ENCODE measurements at regions not wholly inside any gene's neighbourhood (a gene's known extent, or its start where the extent isn't known, plus 50 kb on each side); places are given as distances from the start of the nearest gene placed in this dataset.

GRCh38 chr2:234304950-234305349, 191.9 kb downstream of the ARL4C start:
- DNase-seq, result no peak

GRCh38 chr2:234302664-234302991, 194.3 kb downstream of the ARL4C start:
- no peak for DNase-seq

DNA sequence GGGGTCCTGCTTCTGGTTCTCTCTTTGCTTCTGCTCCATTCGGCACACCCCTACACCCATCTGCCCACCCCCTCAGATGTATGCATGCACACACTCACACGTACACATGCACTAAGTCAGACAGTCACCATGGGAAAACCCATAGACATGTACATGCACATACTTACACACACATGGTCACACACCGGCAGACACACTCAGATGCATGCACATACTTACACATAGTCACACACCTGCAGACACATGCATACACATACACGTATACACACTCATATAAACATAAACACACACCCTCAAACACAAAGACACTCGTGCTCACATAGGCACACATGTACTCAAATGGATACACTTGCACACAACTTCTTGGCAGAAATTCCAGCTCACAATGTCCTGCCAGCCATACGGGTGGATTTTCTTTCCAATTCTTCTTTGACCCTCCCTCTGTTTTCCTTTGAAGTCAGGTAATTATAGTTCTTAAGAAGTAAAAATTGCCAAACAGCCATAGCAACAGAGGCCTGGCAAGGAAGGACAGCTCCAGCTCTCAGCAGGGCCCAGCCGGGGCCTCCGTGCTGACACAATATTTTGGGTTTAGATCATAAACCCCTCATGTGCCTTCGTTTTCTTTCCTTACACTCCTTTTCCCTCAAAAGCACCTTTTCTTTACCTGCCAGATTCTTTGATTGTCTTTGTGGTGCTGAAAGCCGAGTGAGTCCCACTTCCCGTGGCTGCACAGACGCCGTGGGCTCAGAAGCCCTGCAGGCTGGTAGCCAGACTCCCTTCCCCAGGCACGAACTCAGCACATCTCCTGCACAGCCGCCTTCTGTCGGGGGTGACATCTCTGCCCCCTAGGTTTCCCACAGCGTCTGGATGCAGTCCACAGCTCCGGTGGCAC, 195.7 kb downstream of the ARL4C start:
- no peak for DNase-seq

- DNase-seq, result no peak
Observed at GRCh38 chr2:234300391-234300925, 196.4 kb downstream of the ARL4C start.

GRCh38 chr2:234298918-234299317, 198.0 kb downstream of the ARL4C start:
- DNase-seq, result no peak

- DNase-seq, result no peak
Observed at GRCh38 chr2:234296991-234297390, 199.9 kb downstream of the ARL4C start.

GRCh38 chr2:234293973-234294372, 202.9 kb downstream of the ARL4C start:
- DNase-seq, result no peak

- DNase-seq, result no peak
Observed at GRCh38 chr2:234292962-234293243, 204.0 kb downstream of the ARL4C start.

DNA sequence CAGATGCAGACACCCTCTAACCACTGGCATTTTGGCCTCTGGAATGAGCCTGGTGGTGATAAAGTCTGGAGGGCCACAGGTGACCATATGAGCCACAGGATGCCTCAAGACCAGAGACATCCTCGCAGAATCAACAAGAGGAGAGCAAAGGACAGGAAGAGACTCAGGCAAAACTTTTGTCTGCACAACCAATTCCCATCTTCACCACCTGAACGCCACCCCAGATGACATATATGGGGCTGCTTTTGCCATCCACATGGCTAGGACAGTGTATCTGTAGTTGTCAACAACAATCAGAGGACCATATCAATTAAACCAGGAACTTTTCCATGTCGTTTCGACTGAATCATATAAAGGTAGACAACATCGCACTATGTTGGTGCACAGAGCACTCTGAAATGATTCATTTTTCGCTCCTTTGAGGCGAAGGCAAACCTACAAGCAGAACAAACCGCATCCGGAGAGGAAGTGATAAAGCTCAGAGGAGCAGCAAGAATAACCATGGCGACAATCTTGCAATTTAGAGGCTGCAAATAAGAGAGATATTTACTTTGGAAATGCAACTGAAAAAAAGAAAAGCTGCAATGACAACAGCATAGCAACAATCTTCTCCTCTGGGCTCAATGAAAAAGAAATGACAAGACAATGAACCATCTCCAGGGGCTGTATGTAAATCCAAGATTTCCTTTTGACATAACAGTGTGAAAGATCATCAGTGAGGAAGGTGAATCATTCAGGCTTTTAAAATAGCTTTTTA, 204.5 kb downstream of the ARL4C start:
- DNase-seq, result peak; percentile 83

DNA sequence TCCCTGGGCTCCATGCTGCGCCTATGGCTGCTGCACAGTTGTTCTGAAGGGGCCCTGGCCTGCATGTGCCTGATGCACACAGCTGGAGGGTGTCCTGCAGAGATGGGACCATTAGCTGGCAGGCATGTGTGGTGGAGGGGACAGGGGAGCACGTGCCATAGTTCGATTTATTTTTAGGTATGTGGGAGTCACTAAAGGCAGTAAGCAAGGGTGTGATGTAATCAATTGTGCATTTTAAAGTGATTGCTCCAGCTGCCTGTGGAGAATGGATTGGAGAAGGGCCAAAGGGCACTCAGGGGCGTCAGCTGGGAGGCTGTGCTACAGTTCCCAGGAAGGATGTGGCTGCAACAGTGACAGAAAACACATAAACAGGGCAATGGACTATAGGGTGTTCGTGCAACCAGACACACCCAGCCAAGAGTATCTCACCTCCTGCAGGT, 205.1 kb downstream of the ARL4C start:
- DNase-seq, result peak; percentile 67

- peak; percentile 94 for DNase-seq
Observed at GRCh38 chr2:234290671-234291070, 206.2 kb downstream of the ARL4C start.

GRCh38 chr2:234289834-234290590, 206.9 kb downstream of the ARL4C start:
- peak; percentile 55 for DNase-seq

DNA sequence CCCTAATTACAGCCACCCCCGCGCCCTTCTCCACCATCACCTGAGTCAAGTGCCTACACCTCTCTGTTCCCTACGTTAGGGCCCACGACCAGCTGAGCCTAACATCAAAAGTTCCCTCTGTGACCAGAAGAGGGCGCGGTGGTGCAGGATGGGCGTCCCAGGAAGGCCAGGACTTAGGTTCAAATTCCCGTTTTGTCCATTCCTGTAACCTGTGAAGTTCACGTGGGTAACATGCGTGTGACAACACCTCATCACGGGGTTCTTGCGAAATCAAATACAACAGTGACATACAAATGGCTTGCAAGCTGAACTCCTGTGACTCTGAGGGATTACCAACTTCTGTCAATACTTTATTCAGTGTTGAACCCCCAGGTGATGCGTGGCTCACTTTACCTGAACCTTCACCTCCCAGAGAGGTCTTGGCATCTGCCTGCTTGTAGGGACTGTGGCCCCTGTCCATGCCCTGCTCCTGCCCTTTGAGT, 207.9 kb downstream of the ARL4C start:
- DNase-seq, result peak; percentile 77

- DNase-seq, result no peak
Observed at GRCh38 chr2:234287650-234288049, 209.2 kb downstream of the ARL4C start.

GRCh38 chr2:234286956-234287355, 209.9 kb downstream of the ARL4C start:
- no peak for DNase-seq

DNA sequence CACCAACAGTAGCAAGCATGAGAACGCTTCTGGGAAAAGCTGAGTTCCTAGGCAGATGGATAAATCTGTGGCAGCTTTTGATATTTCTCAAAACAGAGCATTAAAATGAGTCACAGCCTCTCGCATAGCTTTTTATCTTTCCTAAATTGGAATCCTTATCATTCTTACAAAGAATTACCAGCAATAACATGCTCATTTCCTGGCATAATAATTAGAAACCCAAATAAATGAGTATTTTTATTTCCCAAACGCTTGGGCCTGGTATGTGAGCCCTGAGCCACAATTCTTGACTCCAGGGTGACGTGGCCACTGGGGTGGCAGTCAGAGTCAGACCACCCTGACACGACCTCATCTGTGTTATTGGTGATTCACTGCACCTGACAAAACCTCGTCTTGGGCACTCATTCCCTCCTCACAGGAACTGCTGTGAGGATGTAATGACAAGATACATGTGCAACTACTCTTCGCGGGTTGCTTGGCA, 210.7 kb downstream of the ARL4C start:
- DNase-seq, result no peak

DNA sequence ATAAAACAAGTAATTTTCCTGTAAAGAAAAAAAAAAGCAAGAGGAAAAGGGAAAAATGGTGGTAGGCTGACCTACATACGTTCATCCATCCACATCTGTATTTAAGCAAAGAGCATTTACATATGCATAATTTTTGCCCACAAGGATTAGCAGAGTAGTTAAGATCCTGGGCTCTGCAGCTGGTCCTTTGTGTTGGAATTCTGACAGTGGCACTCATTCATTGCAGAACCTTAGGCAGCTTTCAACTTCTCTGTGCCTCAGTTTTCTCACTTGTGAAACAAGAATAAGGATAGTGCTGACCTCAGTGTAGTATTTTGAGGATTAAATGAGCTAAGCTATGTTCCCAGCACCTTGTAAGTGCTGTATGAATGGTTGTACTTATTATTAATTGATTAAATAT, 211.3 kb downstream of the ARL4C start:
- no peak for DNase-seq

- DNase-seq, result no peak
Observed at GRCh38 chr2:234279637-234280036, 217.2 kb downstream of the ARL4C start.

GRCh38 chr2:234278556-234279255, 218.2 kb downstream of the ARL4C start:
- no peak for DNase-seq

GRCh38 chr2:234275515-234275914, 221.4 kb downstream of the ARL4C start:
- no peak for DNase-seq

DNA sequence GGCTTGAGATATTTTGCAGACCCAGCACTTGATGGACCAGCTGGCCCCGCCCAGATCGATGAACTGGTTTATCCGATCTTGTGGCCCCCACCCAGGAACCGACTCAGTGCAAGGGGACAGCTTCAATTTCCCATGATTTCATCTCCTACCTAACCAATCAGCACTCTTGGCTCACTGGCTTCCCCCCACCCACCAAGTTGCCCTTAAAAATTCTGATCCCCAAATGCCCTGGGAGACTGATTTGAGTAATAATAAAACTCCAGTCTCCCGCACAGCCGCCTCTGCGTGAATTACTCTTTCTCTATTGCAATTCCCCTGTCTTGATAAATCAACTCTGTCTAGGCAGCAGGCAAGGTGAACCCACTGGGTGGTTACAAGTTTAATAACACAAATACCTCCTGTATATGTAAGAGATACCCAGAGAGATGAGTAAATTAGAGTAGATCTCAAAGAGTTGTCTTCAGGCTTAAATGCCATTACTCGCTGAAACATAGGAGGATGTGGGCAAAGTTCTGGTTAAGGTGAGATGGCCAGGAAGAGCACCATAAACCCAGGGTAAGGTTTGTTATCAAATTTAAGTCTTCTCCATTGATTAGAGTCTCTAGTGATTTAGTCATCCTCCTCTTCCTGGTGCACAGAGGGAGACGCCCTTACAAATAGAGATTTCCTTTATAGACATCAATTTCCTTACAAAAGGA, 222.8 kb downstream of the ARL4C start:
- DNase-seq, result no peak
